ENCODE measurements at regions not wholly inside any gene's neighbourhood (a gene's known extent, or its start where the extent isn't known, plus 50 kb on each side); places are given as distances from the start of the nearest gene placed in this dataset.
A peak's percentile ranks its signal among the peaks of the same experiment; 100 is the strongest.
"Not testable (repeated sequence)": the region's sequence is repeated elsewhere in the genome, so short reads cannot be mapped to it uniquely, and the experiment has no call there.

DNA sequence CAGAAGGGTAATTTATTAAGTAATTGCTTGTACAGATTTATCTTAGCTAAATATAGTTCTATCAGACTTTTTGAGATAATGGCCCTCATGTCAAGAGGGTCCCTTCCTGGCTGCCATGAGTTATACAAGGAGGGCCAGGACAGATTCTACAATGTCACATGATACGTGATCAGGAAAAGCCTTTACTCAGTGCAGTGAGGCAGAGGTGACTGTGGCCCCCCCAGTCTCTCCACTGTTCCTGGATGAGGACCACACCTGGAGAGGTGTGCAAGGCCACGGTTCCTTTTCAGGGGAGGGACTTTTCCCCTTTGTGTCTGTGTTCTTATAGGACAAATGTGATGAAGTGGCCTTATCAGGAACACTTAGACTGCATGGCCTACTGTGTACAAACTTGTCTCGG is 54.3 kb upstream of the LRCH1 start:
- H3K4me1 ChIP-seq, result no peaks in the 10 kb centered on the region
- DNase-seq (ENCODE audit: low spot score), result no peak
- no peak overlapping the region for H3K27ac ChIP-seq
- H3K27me3 ChIP-seq, result no peaks in the 10 kb centered on the region
- H3K36me3 ChIP-seq, result no peaks in the 10 kb centered on the region
- TF ChIP-seq, protein P1, sequence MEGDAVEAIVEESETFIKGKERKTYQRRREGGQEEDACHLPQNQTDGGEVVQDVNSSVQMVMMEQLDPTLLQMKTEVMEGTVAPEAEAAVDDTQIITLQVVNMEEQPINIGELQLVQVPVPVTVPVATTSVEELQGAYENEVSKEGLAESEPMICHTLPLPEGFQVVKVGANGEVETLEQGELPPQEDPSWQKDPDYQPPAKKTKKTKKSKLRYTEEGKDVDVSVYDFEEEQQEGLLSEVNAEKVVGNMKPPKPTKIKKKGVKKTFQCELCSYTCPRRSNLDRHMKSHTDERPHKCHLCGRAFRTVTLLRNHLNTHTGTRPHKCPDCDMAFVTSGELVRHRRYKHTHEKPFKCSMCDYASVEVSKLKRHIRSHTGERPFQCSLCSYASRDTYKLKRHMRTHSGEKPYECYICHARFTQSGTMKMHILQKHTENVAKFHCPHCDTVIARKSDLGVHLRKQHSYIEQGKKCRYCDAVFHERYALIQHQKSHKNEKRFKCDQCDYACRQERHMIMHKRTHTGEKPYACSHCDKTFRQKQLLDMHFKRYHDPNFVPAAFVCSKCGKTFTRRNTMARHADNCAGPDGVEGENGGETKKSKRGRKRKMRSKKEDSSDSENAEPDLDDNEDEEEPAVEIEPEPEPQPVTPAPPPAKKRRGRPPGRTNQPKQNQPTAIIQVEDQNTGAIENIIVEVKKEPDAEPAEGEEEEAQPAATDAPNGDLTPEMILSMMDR (IDR thresholded peaks at IDR 0.05), result no peak
- no peak overlapping the region for H3K4me3 ChIP-seq
- no peaks in the 10 kb centered on the region for H3K9me3 ChIP-seq

DNA sequence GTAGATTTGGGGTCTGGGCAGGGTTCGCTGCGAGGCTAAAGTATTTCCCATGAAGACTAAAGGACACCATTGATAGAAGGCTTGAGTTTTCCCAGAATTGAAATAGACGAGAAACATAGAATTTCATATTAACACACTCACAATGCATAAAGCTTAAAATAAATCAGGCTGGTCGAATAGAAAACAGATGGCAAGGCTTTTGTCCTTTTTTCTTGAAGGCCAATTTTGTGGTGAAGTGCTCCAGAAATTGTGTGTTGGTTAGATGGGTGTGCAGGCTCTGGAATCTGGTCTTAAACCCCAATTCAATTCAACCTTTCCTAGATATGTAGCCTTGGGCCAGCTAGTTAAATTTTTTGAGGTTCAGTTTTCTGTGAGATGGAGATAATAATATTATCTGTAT is 56.9 kb upstream of the LRCH1 start:
- no peaks in the 10 kb centered on the region for H3K4me1 ChIP-seq
- DNase-seq (ENCODE audit: low spot score), result no peak
- no peaks in the 10 kb centered on the region for H3K36me3 ChIP-seq
- no peak overlapping the region for H3K4me3 ChIP-seq
- no peak overlapping the region for H3K27ac ChIP-seq
- H3K27me3 ChIP-seq, result no peaks in the 10 kb centered on the region
- TF ChIP-seq, protein P1 (IDR thresholded peaks at IDR 0.05), result no peak
- no peaks in the 10 kb centered on the region for H3K9me3 ChIP-seq

DNA sequence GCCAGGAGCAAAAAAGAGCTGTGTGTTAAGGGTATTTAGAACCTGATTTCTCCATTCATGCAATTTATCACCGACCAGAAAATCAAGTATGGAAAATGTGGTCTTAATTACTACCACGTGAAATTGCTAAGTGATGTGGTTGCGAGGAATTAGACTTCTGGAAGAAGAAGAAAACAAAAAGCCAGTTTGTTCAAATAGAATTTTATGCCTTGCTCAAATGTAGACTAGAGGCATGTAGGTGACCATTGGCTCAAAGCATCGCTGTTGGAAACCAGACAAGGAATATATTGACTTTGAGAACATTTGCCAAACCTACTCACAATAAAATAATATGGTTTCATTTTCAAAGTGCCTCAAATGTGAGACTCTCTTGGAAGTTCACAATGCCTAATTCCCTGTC is 57.3 kb upstream of the LRCH1 start:
- no peaks in the 10 kb centered on the region for H3K4me1 ChIP-seq
- TF ChIP-seq, protein P1 (IDR thresholded peaks at IDR 0.05), result no peak
- H3K36me3 ChIP-seq, result no peaks in the 10 kb centered on the region
- H3K27me3 ChIP-seq, result no peaks in the 10 kb centered on the region
- H3K4me3 ChIP-seq, result no peak overlapping the region
- no peak overlapping the region for H3K27ac ChIP-seq
- no peaks in the 10 kb centered on the region for H3K9me3 ChIP-seq
- DNase-seq (ENCODE audit: low spot score), result no peak

DNA sequence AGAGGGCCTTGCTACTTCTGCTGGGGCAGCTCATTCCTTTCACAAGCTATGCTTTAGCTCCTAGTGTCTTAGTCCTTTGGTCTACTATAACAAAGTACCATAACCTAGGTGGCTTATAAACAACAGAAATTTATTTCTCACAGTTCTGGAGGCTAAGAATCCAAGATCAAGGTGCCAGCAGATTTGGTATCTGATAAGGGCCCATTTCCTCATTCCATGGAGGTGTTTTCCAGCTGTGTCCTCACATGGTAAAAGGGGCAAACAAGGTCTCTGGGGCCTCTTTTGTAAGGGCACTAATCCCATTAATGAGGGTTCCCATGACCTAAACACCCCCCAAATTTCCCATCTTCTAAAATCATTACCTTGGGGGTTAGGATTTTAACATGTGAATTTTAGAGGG is 57.9 kb upstream of the LRCH1 start:
- Histone ChIP-seq H3K4me3 (no peak overlapping the region), H3K36me3 (no peaks in the 10 kb centered on the region), H3K27me3 (no peaks in the 10 kb centered on the region), H3K4me1 (peaks cover 0 to 3% of the 10 kb centered on the region in 2 donors), H3K9me3 (no peaks in the 10 kb centered on the region), H3K27ac (no peak overlapping the region)
- TF ChIP-seq, protein P1 (IDR thresholded peaks at IDR 0.05), result no peak
- DNase-seq (ENCODE audit: low spot score), result no peak

DNA sequence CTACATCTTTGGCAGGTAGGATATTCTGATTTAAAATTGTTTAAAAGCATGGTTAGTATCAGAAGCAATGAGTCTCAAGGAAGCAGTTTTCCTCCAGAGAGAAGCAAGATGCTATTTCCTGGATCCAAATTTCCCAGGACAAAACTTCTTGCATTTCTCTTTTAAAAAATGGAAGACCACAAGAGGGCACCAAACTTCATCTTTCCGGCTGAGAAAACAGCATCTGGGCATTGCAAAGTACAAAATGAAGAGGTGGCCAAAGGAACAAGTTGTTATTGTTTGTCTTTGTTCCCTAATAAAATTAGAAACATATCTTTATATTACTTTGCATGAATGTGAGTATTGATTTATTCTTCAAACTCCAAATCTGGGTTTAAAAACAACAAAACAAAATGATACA is 60.0 kb upstream of the LRCH1 start:
- no peak overlapping the region for H3K27ac ChIP-seq
- no peak for DNase-seq (ENCODE audit: low spot score)
- H3K36me3 ChIP-seq, result no peaks in the 10 kb centered on the region
- H3K27me3 ChIP-seq, result no peaks in the 10 kb centered on the region
- TF ChIP-seq, protein P1 (IDR thresholded peaks at IDR 0.05), result peak; percentile 45 to 74
- no peak overlapping the region for H3K4me3 ChIP-seq
- H3K9me3 ChIP-seq, result no peaks in the 10 kb centered on the region
- peaks cover 0 to 11% of the 10 kb centered on the region in 2 donors for H3K4me1 ChIP-seq

DNA sequence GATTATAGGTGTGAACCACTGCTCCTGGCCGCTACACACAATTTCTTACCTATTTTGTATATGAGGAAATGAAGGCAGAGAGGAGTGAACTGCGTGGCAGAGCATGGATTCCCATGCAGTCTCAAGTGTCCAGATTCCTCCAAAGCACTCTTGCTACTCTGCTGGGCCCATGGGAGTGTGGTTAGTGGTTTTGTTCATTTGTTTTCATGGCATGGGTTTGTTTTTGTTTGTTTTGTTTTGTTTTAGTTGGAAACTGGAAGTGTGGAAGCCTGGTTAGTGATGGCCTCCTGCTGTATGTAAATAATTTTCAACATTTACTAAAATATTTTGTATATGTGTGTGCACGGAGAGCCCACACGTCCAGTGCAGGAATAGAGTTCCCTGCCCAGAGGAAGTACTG is 61.3 kb upstream of the LRCH1 start:
- Histone ChIP-seq H3K27me3 (no peaks in the 10 kb centered on the region), H3K4me1 (peaks cover 0 to 11% of the 10 kb centered on the region in 2 donors), H3K36me3 (no peaks in the 10 kb centered on the region), H3K4me3 (no peak overlapping the region), H3K27ac (no peak overlapping the region), H3K9me3 (no peaks in the 10 kb centered on the region)
- TF ChIP-seq, protein P1 (IDR thresholded peaks at IDR 0.05), result no peak
- DNase-seq (ENCODE audit: low spot score), result no peak

DNA sequence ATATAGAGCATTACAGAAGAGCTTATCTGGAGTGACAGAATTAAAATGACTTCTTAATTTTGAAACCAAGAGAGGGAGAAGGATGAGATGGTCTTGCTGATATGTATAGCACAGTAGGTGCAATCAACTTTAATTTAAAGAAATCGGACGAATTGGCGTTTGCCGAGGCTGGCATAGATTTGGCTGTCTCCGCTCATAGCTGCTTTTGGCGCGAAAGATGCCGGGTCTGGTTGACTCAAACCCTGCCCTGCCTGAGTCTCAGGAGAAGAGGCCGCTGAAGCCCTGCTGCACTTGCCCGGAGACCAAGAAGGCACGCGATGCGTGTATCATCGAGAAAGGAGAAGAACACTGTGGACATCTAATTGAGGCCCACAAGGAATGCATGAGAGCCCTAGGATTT is 62.3 kb upstream of the LRCH1 start:
- H3K36me3 ChIP-seq; H3K4me3 ChIP-seq; DNase-seq (ENCODE audit: low spot score); H3K27ac ChIP-seq; H3K9me3 ChIP-seq; H3K27me3 ChIP-seq: not testable (repeated sequence)
- peaks cover 0 to 11% of the 10 kb centered on the region in 2 donors for H3K4me1 ChIP-seq
